ENCODE measurements at regions not wholly inside any gene's neighbourhood (a gene's known extent, or its start where the extent isn't known, plus 50 kb on each side); places are given as distances from the start of the nearest gene placed in this dataset.

DNA sequence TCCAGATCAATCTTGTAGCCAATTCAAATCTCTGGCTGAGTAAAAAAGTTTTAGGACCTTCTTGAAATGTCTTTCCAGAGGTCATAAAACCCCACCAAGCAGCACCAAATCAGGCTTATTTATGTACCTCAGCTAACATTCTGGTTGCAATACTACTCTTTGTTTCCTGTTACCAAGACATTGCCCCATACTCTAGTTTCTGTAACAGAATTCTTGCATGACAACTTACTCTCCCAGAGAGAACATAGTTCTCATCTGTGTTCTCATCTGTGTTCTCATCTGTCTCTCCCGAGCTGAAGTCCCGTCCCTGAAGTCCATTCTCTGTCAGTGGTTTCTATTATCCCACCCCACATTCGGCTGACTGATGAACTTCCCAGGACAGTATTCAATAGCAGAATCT, 1285.1 kb downstream of the XPNPEP1 start:
- TF ChIP-seq CTCF (IDR thresholded peaks at IDR 0.05; ENCODE audit: poor library complexity, severe bottlenecking) (no peak), EZH2 (IDR thresholded peaks at IDR 0.05; ENCODE audit: borderline replicate concordance, insufficient read depth, low read length, poor library complexity, severe bottlenecking) (no peak), POLR2AphosphoS5 (IDR thresholded peaks at IDR 0.05) (no peak), MXI1 (conservative IDR thresholded peaks at IDR 0.05; ENCODE audit: poor library complexity, severe bottlenecking) (no peak)
- TF ChIP-seq, protein P1, sequence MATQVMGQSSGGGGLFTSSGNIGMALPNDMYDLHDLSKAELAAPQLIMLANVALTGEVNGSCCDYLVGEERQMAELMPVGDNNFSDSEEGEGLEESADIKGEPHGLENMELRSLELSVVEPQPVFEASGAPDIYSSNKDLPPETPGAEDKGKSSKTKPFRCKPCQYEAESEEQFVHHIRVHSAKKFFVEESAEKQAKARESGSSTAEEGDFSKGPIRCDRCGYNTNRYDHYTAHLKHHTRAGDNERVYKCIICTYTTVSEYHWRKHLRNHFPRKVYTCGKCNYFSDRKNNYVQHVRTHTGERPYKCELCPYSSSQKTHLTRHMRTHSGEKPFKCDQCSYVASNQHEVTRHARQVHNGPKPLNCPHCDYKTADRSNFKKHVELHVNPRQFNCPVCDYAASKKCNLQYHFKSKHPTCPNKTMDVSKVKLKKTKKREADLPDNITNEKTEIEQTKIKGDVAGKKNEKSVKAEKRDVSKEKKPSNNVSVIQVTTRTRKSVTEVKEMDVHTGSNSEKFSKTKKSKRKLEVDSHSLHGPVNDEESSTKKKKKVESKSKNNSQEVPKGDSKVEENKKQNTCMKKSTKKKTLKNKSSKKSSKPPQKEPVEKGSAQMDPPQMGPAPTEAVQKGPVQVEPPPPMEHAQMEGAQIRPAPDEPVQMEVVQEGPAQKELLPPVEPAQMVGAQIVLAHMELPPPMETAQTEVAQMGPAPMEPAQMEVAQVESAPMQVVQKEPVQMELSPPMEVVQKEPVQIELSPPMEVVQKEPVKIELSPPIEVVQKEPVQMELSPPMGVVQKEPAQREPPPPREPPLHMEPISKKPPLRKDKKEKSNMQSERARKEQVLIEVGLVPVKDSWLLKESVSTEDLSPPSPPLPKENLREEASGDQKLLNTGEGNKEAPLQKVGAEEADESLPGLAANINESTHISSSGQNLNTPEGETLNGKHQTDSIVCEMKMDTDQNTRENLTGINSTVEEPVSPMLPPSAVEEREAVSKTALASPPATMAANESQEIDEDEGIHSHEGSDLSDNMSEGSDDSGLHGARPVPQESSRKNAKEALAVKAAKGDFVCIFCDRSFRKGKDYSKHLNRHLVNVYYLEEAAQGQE (IDR thresholded peaks at IDR 0.05; ENCODE audit: borderline replicate concordance): no peak
